GM19463 (cell line): ENCODE measurements at regions not wholly inside any gene's neighbourhood (a gene's known extent, or its start where the extent isn't known, plus 50 kb on each side); places are given as distances from the start of the nearest gene placed in this dataset.
A peak's percentile ranks its signal among the peaks of the same experiment; 100 is the strongest.

ENCODE experiments used
- ATAC-seq: cut with Tn5 transposase; IDR thresholded peaks from one replicate; pipeline ENCODE4 v1.9.1; 2021; ENCODE audit warnings: mild to moderate bottlenecking, moderate library complexity; ENCODE audit not compliant: unreplicated experiment

- ATAC-seq: no peak
These were observed 340.6 kb downstream of the SPRY1 start for GRCh38 chr4:123737156-123737555.

GRCh38 chr4:123739806-123740205 lies 343.2 kb downstream of the SPRY1 start:
- no peak for ATAC-seq

GRCh38 chr4:123740236-123740635 lies 343.6 kb downstream of the SPRY1 start:
- ATAC-seq: no peak

- no peak for ATAC-seq
These were observed 345.3 kb downstream of the SPRY1 start for GRCh38 chr4:123741906-123742305.

GRCh38 chr4:123743848-123744247 lies 347.3 kb downstream of the SPRY1 start:
- no peak for ATAC-seq

- no peak for ATAC-seq
These were observed 348.2 kb downstream of the SPRY1 start for GRCh38 chr4:123744664-123745290.

- no peak for ATAC-seq
These were observed 350.4 kb downstream of the SPRY1 start for GRCh38 chr4:123747016-123747415.

GRCh38 chr4:123748806-123749205 lies 352.2 kb downstream of the SPRY1 start:
- ATAC-seq: no peak

- ATAC-seq: no peak
These were observed 352.8 kb downstream of the SPRY1 start for GRCh38 chr4:123749383-123749782.

GRCh38 chr4:123750044-123750443 lies 353.4 kb downstream of the SPRY1 start:
- no peak for ATAC-seq

GRCh38 chr4:123755655-123756054 lies 359.1 kb downstream of the SPRY1 start:
- ATAC-seq: no peak

- no peak for ATAC-seq
These were observed 371.2 kb downstream of the SPRY1 start for GRCh38 chr4:123767806-123768205.

- ATAC-seq: no peak
These were observed 374.3 kb downstream of the SPRY1 start for GRCh38 chr4:123770884-123771283.

- ATAC-seq: peak; percentile 97
These were observed 379.7 kb downstream of the SPRY1 start for GRCh38 chr4:123776267-123776666.

- no peak for ATAC-seq
These were observed 380.8 kb downstream of the SPRY1 start for GRCh38 chr4:123777373-123777772.

- no peak for ATAC-seq
These were observed 386.7 kb downstream of the SPRY1 start for GRCh38 chr4:123783151-123783790.

GRCh38 chr4:123783921-123784320 lies 387.3 kb downstream of the SPRY1 start:
- ATAC-seq: no peak

GRCh38 chr4:123784626-123785025 lies 388.0 kb downstream of the SPRY1 start:
- ATAC-seq: no peak

- ATAC-seq: no peak
These were observed 388.9 kb downstream of the SPRY1 start for GRCh38 chr4:123785538-123785937.

- ATAC-seq: no peak
These were observed 389.7 kb downstream of the SPRY1 start for GRCh38 chr4:123786163-123786915.

GRCh38 chr4:123786920-123787319 lies 390.3 kb downstream of the SPRY1 start:
- no peak for ATAC-seq

GRCh38 chr4:123787512-123788080 lies 391.0 kb downstream of the SPRY1 start:
- no peak for ATAC-seq
